ENCODE measurements at regions not wholly inside any gene's neighbourhood (a gene's known extent, or its start where the extent isn't known, plus 50 kb on each side); places are given as distances from the start of the nearest gene placed in this dataset.
"Not testable (repeated sequence)": the region's sequence is repeated elsewhere in the genome, so short reads cannot be mapped to it uniquely, and the experiment has no call there.

- no peak for DNase-seq (ENCODE audit: low spot score)
These were observed 119.3 kb downstream of the CRYAA start for GRCh38 chr21:43287795-43288755.

- DNase-seq (ENCODE audit: low spot score) = no peak
These were observed 118.4 kb downstream of the CRYAA start for GRCh38 chr21:43287111-43287760.

- DNase-seq (ENCODE audit: low spot score) = no peak
These were observed 117.4 kb downstream of the CRYAA start for GRCh38 chr21:43286196-43286595.

- DNase-seq (ENCODE audit: low spot score) = no peak
These were observed 115.9 kb downstream of the CRYAA start for GRCh38 chr21:43284700-43285099.

GRCh38 chr21:43284238-43284637, 115.4 kb downstream of the CRYAA start:
- DNase-seq (ENCODE audit: low spot score) = no peak

GRCh38 chr21:43283925-43284221, 115.1 kb downstream of the CRYAA start:
- DNase-seq (ENCODE audit: low spot score) = not testable (repeated sequence)

- no peak for DNase-seq (ENCODE audit: low spot score)
These were observed 114.5 kb downstream of the CRYAA start for GRCh38 chr21:43283136-43283924.

GRCh38 chr21:43282358-43283120, 113.7 kb downstream of the CRYAA start:
- DNase-seq (ENCODE audit: low spot score) = no peak

- DNase-seq (ENCODE audit: low spot score) = no peak
These were observed 113.0 kb downstream of the CRYAA start for GRCh38 chr21:43281661-43282357.

GRCh38 chr21:43280949-43281633, 112.3 kb downstream of the CRYAA start:
- no peak for DNase-seq (ENCODE audit: low spot score)

- no peak for DNase-seq (ENCODE audit: low spot score)
These were observed 110.7 kb downstream of the CRYAA start for GRCh38 chr21:43279578-43279894.

GRCh38 chr21:43278766-43279577, 110.2 kb downstream of the CRYAA start:
- no peak for DNase-seq (ENCODE audit: low spot score)

GRCh38 chr21:43278359-43278758, 109.6 kb downstream of the CRYAA start:
- DNase-seq (ENCODE audit: low spot score) = no peak

GRCh38 chr21:43277481-43278351, 108.9 kb downstream of the CRYAA start:
- DNase-seq (ENCODE audit: low spot score) = no peak

- no peak for DNase-seq (ENCODE audit: low spot score)
These were observed 108.0 kb downstream of the CRYAA start for GRCh38 chr21:43276811-43277210.

GRCh38 chr21:43275421-43276211, 106.8 kb downstream of the CRYAA start:
- DNase-seq (ENCODE audit: low spot score) = no peak

- no peak for DNase-seq (ENCODE audit: low spot score)
These were observed 106.1 kb downstream of the CRYAA start for GRCh38 chr21:43274946-43275310.
